ENCODE measurements at regions not wholly inside any gene's neighbourhood (a gene's known extent, or its start where the extent isn't known, plus 50 kb on each side); places are given as distances from the start of the nearest gene placed in this dataset.

- Histone ChIP-seq H3K79me2 (ENCODE audit: insufficient read depth, low read length) (no peaks in the 10 kb centered on the region), H4K20me1 (ENCODE audit: control insufficient read depth, insufficient read depth, insufficient read length) (no peaks in the 10 kb centered on the region), H3K79me1 (ENCODE audit: insufficient read depth, low read depth, low read length, poor library complexity, severe bottlenecking) (no peaks in the 10 kb centered on the region), H3K14ac (ENCODE audit: insufficient read depth, low read length) (peak overlapping the region; percentile 25; the same call in 1 of the 2 replicates), H3K4me1 (ENCODE audit: insufficient read depth, low read length) (no peaks in the 10 kb centered on the region), H3K18ac (ENCODE audit: insufficient read length, low read depth, low read length) (no peak overlapping the region), H3K9ac (ENCODE audit: extremely low read depth, insufficient read length, low read length) (no peak overlapping the region), H2AK5ac (ENCODE audit: insufficient read length, low read length) (no peak overlapping the region), H3K23me2 (ENCODE audit: insufficient read length, low read depth, low read length, poor library complexity, severe bottlenecking) (peaks cover 5% of the 10 kb centered on the region), H3T11ph (ENCODE audit: low read length) (no peak overlapping the region), H4K91ac (ENCODE audit: insufficient read length, low read depth, low read length) (no peak overlapping the region), H3K27ac (ENCODE audit: insufficient read length, low read depth, low read length) (no peak overlapping the region), H4K8ac (replicated peaks; ENCODE audit: insufficient read length, low read depth, low read length) (no peak overlapping the region), H3K23ac (ENCODE audit: insufficient read length, low read depth, low read length) (no peak overlapping the region), H3K4ac (ENCODE audit: low read depth, low read length) (no peak overlapping the region), H2BK15ac (ENCODE audit: low read depth, low read length) (no peak overlapping the region), H3K27me3 (ENCODE audit: insufficient read depth, low read length) (no peaks in the 10 kb centered on the region), H2AFZ (ENCODE audit: low read length) (no peak overlapping the region), H3K56ac (ENCODE audit: insufficient read length, low read depth, low read length) (no peak overlapping the region), H2BK120ac (ENCODE audit: low read depth, low read length, poor library complexity, severe bottlenecking) (no peak overlapping the region), H2BK12ac (ENCODE audit: insufficient read length, low read depth, low read length) (no peak overlapping the region), H3K4me2 (ENCODE audit: insufficient read depth, insufficient read length, low read length) (no peak overlapping the region), H2BK5ac (ENCODE audit: insufficient read length, low read length) (no peak overlapping the region), H2BK20ac (ENCODE audit: low read depth, low read length, poor library complexity, severe bottlenecking) (no peak overlapping the region), H4K5ac (ENCODE audit: insufficient read length, low read depth, low read length) (no peak overlapping the region), H3K9me3 (ENCODE audit: control insufficient read depth, low read depth, low read length) (no peaks in the 10 kb centered on the region)
- WGBS (ENCODE audit: extremely low coverage, insufficient read length, low lambda C conversion rate) = no CpG with 5 or more reads among the region's 39 CpGs
- Mint-ChIP-seq H3K4me1 (peaks cover 4 to 24% of the 10 kb centered on the region in 2 experiments; a peak in 3 of 4 replicates), H3K27me3 (ENCODE audit: low read depth) (peaks cover 24% of the 10 kb centered on the region), H3K4me3 (no peak overlapping the region), H3K9me3 (no peaks in the 10 kb centered on the region; a peak in 1 of 5 replicates), H3K27ac (no peak overlapping the region), H3K36me3 (ENCODE audit: insufficient read depth in 1 of 3, low read depth in 3 of 3) (peaks cover 0 to 3% (median 3%) of the 10 kb centered on the region in 3 experiments; a peak in 2 of 7 replicates)
- TF ChIP-seq, protein P1, sequence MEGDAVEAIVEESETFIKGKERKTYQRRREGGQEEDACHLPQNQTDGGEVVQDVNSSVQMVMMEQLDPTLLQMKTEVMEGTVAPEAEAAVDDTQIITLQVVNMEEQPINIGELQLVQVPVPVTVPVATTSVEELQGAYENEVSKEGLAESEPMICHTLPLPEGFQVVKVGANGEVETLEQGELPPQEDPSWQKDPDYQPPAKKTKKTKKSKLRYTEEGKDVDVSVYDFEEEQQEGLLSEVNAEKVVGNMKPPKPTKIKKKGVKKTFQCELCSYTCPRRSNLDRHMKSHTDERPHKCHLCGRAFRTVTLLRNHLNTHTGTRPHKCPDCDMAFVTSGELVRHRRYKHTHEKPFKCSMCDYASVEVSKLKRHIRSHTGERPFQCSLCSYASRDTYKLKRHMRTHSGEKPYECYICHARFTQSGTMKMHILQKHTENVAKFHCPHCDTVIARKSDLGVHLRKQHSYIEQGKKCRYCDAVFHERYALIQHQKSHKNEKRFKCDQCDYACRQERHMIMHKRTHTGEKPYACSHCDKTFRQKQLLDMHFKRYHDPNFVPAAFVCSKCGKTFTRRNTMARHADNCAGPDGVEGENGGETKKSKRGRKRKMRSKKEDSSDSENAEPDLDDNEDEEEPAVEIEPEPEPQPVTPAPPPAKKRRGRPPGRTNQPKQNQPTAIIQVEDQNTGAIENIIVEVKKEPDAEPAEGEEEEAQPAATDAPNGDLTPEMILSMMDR (conservative IDR thresholded peaks at IDR 0.05) = no peak
- DNase-seq = peak; percentile 31
Measured at GRCh38 chr7:376306-377079, 86.5 kb downstream of the FOXL3 start.
